ENCODE measurements at regions not wholly inside any gene's neighbourhood (a gene's known extent, or its start where the extent isn't known, plus 50 kb on each side); places are given as distances from the start of the nearest gene placed in this dataset.

GRCh38 chr7:18293759-18294158 lies 201.8 kb upstream of the HDAC9 start:
- Histone ChIP-seq H3K4me2 (ENCODE audit: low read length) (no peak overlapping the region), H3K4me1 (ENCODE audit: control insufficient read depth, insufficient read depth, low read length) (no peaks in the 10 kb centered on the region), H3K4me3 (ENCODE audit: low read length) (no peak overlapping the region), H3K9me3 (replicated peaks; ENCODE audit: low read length) (no peaks in the 10 kb centered on the region), H3K36me3 (ENCODE audit: insufficient read depth, low read length) (no peaks in the 10 kb centered on the region), H3K9ac (ENCODE audit: low read depth, low read length) (no peak overlapping the region), H3K27me3 (ENCODE audit: control insufficient read depth, insufficient read depth, low read length) (no peaks in the 10 kb centered on the region)

- Histone ChIP-seq H3K9ac (ENCODE audit: low read depth, low read length) (no peak overlapping the region), H3K36me3 (ENCODE audit: insufficient read depth, low read length) (no peaks in the 10 kb centered on the region), H3K4me1 (ENCODE audit: control insufficient read depth, insufficient read depth, low read length) (no peaks in the 10 kb centered on the region), H3K27me3 (ENCODE audit: control insufficient read depth, insufficient read depth, low read length) (no peaks in the 10 kb centered on the region), H3K9me3 (replicated peaks; ENCODE audit: low read length) (no peaks in the 10 kb centered on the region), H3K4me3 (ENCODE audit: low read length) (no peak overlapping the region), H3K4me2 (ENCODE audit: low read length) (no peak overlapping the region)
Observed at GRCh38 chr7:18294411-18294810, 201.1 kb upstream of the HDAC9 start.

- no peak overlapping the region for H3K4me2 ChIP-seq (ENCODE audit: low read length)
- H3K9me3 ChIP-seq (replicated peaks; ENCODE audit: low read length) = no peaks in the 10 kb centered on the region
- H3K36me3 ChIP-seq (ENCODE audit: insufficient read depth, low read length) = no peaks in the 10 kb centered on the region
- H3K4me3 ChIP-seq (ENCODE audit: low read length) = no peak overlapping the region
- no peaks in the 10 kb centered on the region for H3K4me1 ChIP-seq (ENCODE audit: control insufficient read depth, insufficient read depth, low read length)
- no peaks in the 10 kb centered on the region for H3K27me3 ChIP-seq (ENCODE audit: control insufficient read depth, insufficient read depth, low read length)
- no peak overlapping the region for H3K9ac ChIP-seq (ENCODE audit: low read depth, low read length)
Observed at GRCh38 chr7:18295781-18296423, 199.6 kb upstream of the HDAC9 start.

GRCh38 chr7:18302097-18302496 lies 193.5 kb upstream of the HDAC9 start:
- H3K9ac ChIP-seq (ENCODE audit: low read depth, low read length) = no peak overlapping the region
- H3K36me3 ChIP-seq (ENCODE audit: insufficient read depth, low read length) = no peaks in the 10 kb centered on the region
- H3K27me3 ChIP-seq (ENCODE audit: control insufficient read depth, insufficient read depth, low read length) = no peaks in the 10 kb centered on the region
- H3K4me3 ChIP-seq (ENCODE audit: low read length) = no peak overlapping the region
- no peaks in the 10 kb centered on the region for H3K4me1 ChIP-seq (ENCODE audit: control insufficient read depth, insufficient read depth, low read length)
- H3K4me2 ChIP-seq (ENCODE audit: low read length) = no peak overlapping the region
- no peaks in the 10 kb centered on the region for H3K9me3 ChIP-seq (replicated peaks; ENCODE audit: low read length)

GRCh38 chr7:18305866-18306265 lies 189.7 kb upstream of the HDAC9 start:
- Histone ChIP-seq H3K36me3 (ENCODE audit: insufficient read depth, low read length) (no peaks in the 10 kb centered on the region), H3K4me1 (ENCODE audit: control insufficient read depth, insufficient read depth, low read length) (no peaks in the 10 kb centered on the region), H3K27me3 (ENCODE audit: control insufficient read depth, insufficient read depth, low read length) (no peaks in the 10 kb centered on the region), H3K9me3 (replicated peaks; ENCODE audit: low read length) (no peaks in the 10 kb centered on the region), H3K9ac (ENCODE audit: low read depth, low read length) (no peak overlapping the region), H3K4me2 (ENCODE audit: low read length) (no peak overlapping the region), H3K4me3 (ENCODE audit: low read length) (no peak overlapping the region)

GRCh38 chr7:18306696-18307095 lies 188.9 kb upstream of the HDAC9 start:
- H3K9ac ChIP-seq (ENCODE audit: low read depth, low read length) = no peak overlapping the region
- H3K27me3 ChIP-seq (ENCODE audit: control insufficient read depth, insufficient read depth, low read length) = no peaks in the 10 kb centered on the region
- no peaks in the 10 kb centered on the region for H3K9me3 ChIP-seq (replicated peaks; ENCODE audit: low read length)
- H3K4me1 ChIP-seq (ENCODE audit: control insufficient read depth, insufficient read depth, low read length) = no peaks in the 10 kb centered on the region
- no peak overlapping the region for H3K4me3 ChIP-seq (ENCODE audit: low read length)
- no peak overlapping the region for H3K4me2 ChIP-seq (ENCODE audit: low read length)
- no peaks in the 10 kb centered on the region for H3K36me3 ChIP-seq (ENCODE audit: insufficient read depth, low read length)

- H3K4me3 ChIP-seq (ENCODE audit: low read length) = no peak overlapping the region
- no peak overlapping the region for H3K4me2 ChIP-seq (ENCODE audit: low read length)
- no peak overlapping the region for H3K9ac ChIP-seq (ENCODE audit: low read depth, low read length)
- no peaks in the 10 kb centered on the region for H3K4me1 ChIP-seq (ENCODE audit: control insufficient read depth, insufficient read depth, low read length)
- H3K27me3 ChIP-seq (ENCODE audit: control insufficient read depth, insufficient read depth, low read length) = no peaks in the 10 kb centered on the region
- H3K36me3 ChIP-seq (ENCODE audit: insufficient read depth, low read length) = no peaks in the 10 kb centered on the region
- no peaks in the 10 kb centered on the region for H3K9me3 ChIP-seq (replicated peaks; ENCODE audit: low read length)
Observed at GRCh38 chr7:18308938-18309337, 186.6 kb upstream of the HDAC9 start.

- Histone ChIP-seq H3K9me3 (replicated peaks; ENCODE audit: low read length) (no peaks in the 10 kb centered on the region), H3K4me3 (ENCODE audit: low read length) (no peak overlapping the region), H3K4me2 (ENCODE audit: low read length) (no peak overlapping the region), H3K27me3 (ENCODE audit: control insufficient read depth, insufficient read depth, low read length) (no peaks in the 10 kb centered on the region), H3K36me3 (ENCODE audit: insufficient read depth, low read length) (no peaks in the 10 kb centered on the region), H3K9ac (ENCODE audit: low read depth, low read length) (no peak overlapping the region), H3K4me1 (ENCODE audit: control insufficient read depth, insufficient read depth, low read length) (no peaks in the 10 kb centered on the region)
Observed at GRCh38 chr7:18312482-18312881, 183.1 kb upstream of the HDAC9 start.

GRCh38 chr7:18313965-18314364 lies 181.6 kb upstream of the HDAC9 start:
- Histone ChIP-seq H3K4me2 (ENCODE audit: low read length) (no peak overlapping the region), H3K4me3 (ENCODE audit: low read length) (no peak overlapping the region), H3K36me3 (ENCODE audit: insufficient read depth, low read length) (no peaks in the 10 kb centered on the region), H3K9me3 (replicated peaks; ENCODE audit: low read length) (no peaks in the 10 kb centered on the region), H3K4me1 (ENCODE audit: control insufficient read depth, insufficient read depth, low read length) (no peaks in the 10 kb centered on the region), H3K27me3 (ENCODE audit: control insufficient read depth, insufficient read depth, low read length) (no peaks in the 10 kb centered on the region), H3K9ac (ENCODE audit: low read depth, low read length) (no peak overlapping the region)

- Histone ChIP-seq H3K36me3 (ENCODE audit: insufficient read depth, low read length) (no peaks in the 10 kb centered on the region), H3K4me2 (ENCODE audit: low read length) (no peak overlapping the region), H3K4me3 (ENCODE audit: low read length) (no peak overlapping the region), H3K9me3 (replicated peaks; ENCODE audit: low read length) (no peaks in the 10 kb centered on the region), H3K4me1 (ENCODE audit: control insufficient read depth, insufficient read depth, low read length) (no peaks in the 10 kb centered on the region), H3K27me3 (ENCODE audit: control insufficient read depth, insufficient read depth, low read length) (no peaks in the 10 kb centered on the region), H3K9ac (ENCODE audit: low read depth, low read length) (no peak overlapping the region)
Observed at GRCh38 chr7:18315241-18315640, 180.3 kb upstream of the HDAC9 start.

GRCh38 chr7:18317941-18318340 lies 177.6 kb upstream of the HDAC9 start:
- Histone ChIP-seq H3K9me3 (replicated peaks; ENCODE audit: low read length) (no peaks in the 10 kb centered on the region), H3K36me3 (ENCODE audit: insufficient read depth, low read length) (no peaks in the 10 kb centered on the region), H3K4me2 (ENCODE audit: low read length) (no peak overlapping the region), H3K9ac (ENCODE audit: low read depth, low read length) (no peak overlapping the region), H3K27me3 (ENCODE audit: control insufficient read depth, insufficient read depth, low read length) (no peaks in the 10 kb centered on the region), H3K4me3 (ENCODE audit: low read length) (no peak overlapping the region), H3K4me1 (ENCODE audit: control insufficient read depth, insufficient read depth, low read length) (no peaks in the 10 kb centered on the region)

GRCh38 chr7:18320422-18320821 lies 175.1 kb upstream of the HDAC9 start:
- no peaks in the 10 kb centered on the region for H3K4me1 ChIP-seq (ENCODE audit: control insufficient read depth, insufficient read depth, low read length)
- H3K4me2 ChIP-seq (ENCODE audit: low read length) = no peak overlapping the region
- H3K9ac ChIP-seq (ENCODE audit: low read depth, low read length) = no peak overlapping the region
- H3K27me3 ChIP-seq (ENCODE audit: control insufficient read depth, insufficient read depth, low read length) = no peaks in the 10 kb centered on the region
- H3K4me3 ChIP-seq (ENCODE audit: low read length) = no peak overlapping the region
- H3K9me3 ChIP-seq (replicated peaks; ENCODE audit: low read length) = no peaks in the 10 kb centered on the region
- no peaks in the 10 kb centered on the region for H3K36me3 ChIP-seq (ENCODE audit: insufficient read depth, low read length)
